ENCODE measurements at regions not wholly inside any gene's neighbourhood (a gene's known extent, or its start where the extent isn't known, plus 50 kb on each side); places are given as distances from the start of the nearest gene placed in this dataset.

- Histone ChIP-seq H3K36me3 (ENCODE audit: insufficient read depth, low read length) (no peaks in the 10 kb centered on the region), H3K9ac (ENCODE audit: low read depth, low read length) (no peak overlapping the region), H3K27ac (ENCODE audit: low read depth, low read length) (no peak overlapping the region), H3K9me3 (ENCODE audit: insufficient read depth, low read depth, low read length) (no peaks in the 10 kb centered on the region), H3K27me3 (ENCODE audit: insufficient read depth, low read length) (no peaks in the 10 kb centered on the region), H3K4me3 (ENCODE audit: low read length) (no peak overlapping the region), H3K4me1 (ENCODE audit: insufficient read depth, low read length) (0 out of 2 replicates have a peak, but pooled peaks cover 4% of the 10 kb centered on the region)
- 85% methylated on average over 4 of the region's 4 CpGs for WGBS
These were observed 104.6 kb upstream of the F3 start for GRCh38 chr1:94646141-94646643.

GRCh38 chr1:94644352-94644751 lies 102.8 kb upstream of the F3 start:
- H3K9ac ChIP-seq (ENCODE audit: low read depth, low read length) = no peak overlapping the region
- WGBS = 96% methylated on average over 5 of the region's 5 CpGs
- no peaks in the 10 kb centered on the region for H3K36me3 ChIP-seq (ENCODE audit: insufficient read depth, low read length)
- H3K4me1 ChIP-seq (ENCODE audit: insufficient read depth, low read length) = 0 out of 2 replicates have a peak, but pooled peaks cover 4% of the 10 kb centered on the region
- no peaks in the 10 kb centered on the region for H3K27me3 ChIP-seq (ENCODE audit: insufficient read depth, low read length)
- H3K9me3 ChIP-seq (ENCODE audit: insufficient read depth, low read depth, low read length) = no peaks in the 10 kb centered on the region
- H3K27ac ChIP-seq (ENCODE audit: low read depth, low read length) = no peak overlapping the region
- no peak overlapping the region for H3K4me3 ChIP-seq (ENCODE audit: low read length)

- Histone ChIP-seq H3K9ac (ENCODE audit: low read depth, low read length) (no peak overlapping the region), H3K36me3 (ENCODE audit: insufficient read depth, low read length) (no peaks in the 10 kb centered on the region), H3K4me3 (ENCODE audit: low read length) (no peak overlapping the region), H3K4me1 (ENCODE audit: insufficient read depth, low read length) (0 out of 2 replicates have a peak, but pooled peaks cover 4% of the 10 kb centered on the region), H3K27ac (ENCODE audit: low read depth, low read length) (no peak overlapping the region), H3K27me3 (ENCODE audit: insufficient read depth, low read length) (no peaks in the 10 kb centered on the region), H3K9me3 (ENCODE audit: insufficient read depth, low read depth, low read length) (no peaks in the 10 kb centered on the region)
- WGBS = 88% methylated on average over 7 of the region's 7 CpGs
These were observed 102.3 kb upstream of the F3 start for GRCh38 chr1:94643819-94644218.

GRCh38 chr1:94642617-94643321 lies 101.2 kb upstream of the F3 start:
- 74% methylated on average over 6 of the region's 6 CpGs for WGBS
- no peak overlapping the region for H3K9ac ChIP-seq (ENCODE audit: low read depth, low read length)

GRCh38 chr1:94641990-94642389 lies 100.4 kb upstream of the F3 start:
- H3K36me3 ChIP-seq (ENCODE audit: insufficient read depth, low read length) = no peaks in the 10 kb centered on the region
- 0 out of 2 replicates have a peak, but pooled peaks cover 2% of the 10 kb centered on the region for H3K4me1 ChIP-seq (ENCODE audit: insufficient read depth, low read length)
- H3K27ac ChIP-seq (ENCODE audit: low read depth, low read length) = no peak overlapping the region
- WGBS = 97% methylated on average over 6 of the region's 6 CpGs
- H3K9me3 ChIP-seq (ENCODE audit: insufficient read depth, low read depth, low read length) = no peaks in the 10 kb centered on the region
- H3K27me3 ChIP-seq (ENCODE audit: insufficient read depth, low read length) = no peaks in the 10 kb centered on the region
- no peak overlapping the region for H3K4me3 ChIP-seq (ENCODE audit: low read length)
- H3K9ac ChIP-seq (ENCODE audit: low read depth, low read length) = no peak overlapping the region

More at GRCh38 chr1:94642617-94643321, 101.2 kb upstream of the F3 start:
- H3K9me3 ChIP-seq (ENCODE audit: insufficient read depth, low read depth, low read length) = no peaks in the 10 kb centered on the region
- no peak overlapping the region for H3K4me3 ChIP-seq (ENCODE audit: low read length)
- H3K27ac ChIP-seq (ENCODE audit: low read depth, low read length) = no peak overlapping the region
- H3K4me1 ChIP-seq (ENCODE audit: insufficient read depth, low read length) = no peaks in the 10 kb centered on the region
- no peaks in the 10 kb centered on the region for H3K27me3 ChIP-seq (ENCODE audit: insufficient read depth, low read length)
- H3K36me3 ChIP-seq (ENCODE audit: insufficient read depth, low read length) = no peaks in the 10 kb centered on the region

GRCh38 chr1:94640125-94640524 lies 98.6 kb upstream of the F3 start:
- H3K9ac ChIP-seq (ENCODE audit: low read depth, low read length) = no peak overlapping the region
- no peaks in the 10 kb centered on the region for H3K36me3 ChIP-seq (ENCODE audit: insufficient read depth, low read length)
- H3K27ac ChIP-seq (ENCODE audit: low read depth, low read length) = no peak overlapping the region
- no peaks in the 10 kb centered on the region for H3K9me3 ChIP-seq (ENCODE audit: insufficient read depth, low read depth, low read length)
- no peak overlapping the region for H3K4me3 ChIP-seq (ENCODE audit: low read length)
- peaks cover 18% of the 10 kb centered on the region for H3K4me1 ChIP-seq (ENCODE audit: insufficient read depth, low read length)
- 91% methylated on average over 1 of the region's 2 CpGs for WGBS
- no peaks in the 10 kb centered on the region for H3K27me3 ChIP-seq (ENCODE audit: insufficient read depth, low read length)

- Histone ChIP-seq H3K9ac (ENCODE audit: low read depth, low read length) (no peak overlapping the region), H3K4me3 (ENCODE audit: low read length) (no peak overlapping the region), H3K27ac (ENCODE audit: low read depth, low read length) (no peak overlapping the region), H3K27me3 (ENCODE audit: insufficient read depth, low read length) (no peaks in the 10 kb centered on the region), H3K4me1 (ENCODE audit: insufficient read depth, low read length) (peaks cover 25% of the 10 kb centered on the region), H3K36me3 (ENCODE audit: insufficient read depth, low read length) (no peaks in the 10 kb centered on the region), H3K9me3 (ENCODE audit: insufficient read depth, low read depth, low read length) (no peaks in the 10 kb centered on the region)
- 85% methylated on average over 3 of the region's 3 CpGs for WGBS
These were observed 95.6 kb upstream of the F3 start for GRCh38 chr1:94637121-94637520.

GRCh38 chr1:94636624-94637023 lies 95.1 kb upstream of the F3 start:
- no peaks in the 10 kb centered on the region for H3K9me3 ChIP-seq (ENCODE audit: insufficient read depth, low read depth, low read length)
- peaks cover 25% of the 10 kb centered on the region for H3K4me1 ChIP-seq (ENCODE audit: insufficient read depth, low read length)
- no peak overlapping the region for H3K4me3 ChIP-seq (ENCODE audit: low read length)
- WGBS = 83% methylated on average over 3 of the region's 3 CpGs
- no peak overlapping the region for H3K27ac ChIP-seq (ENCODE audit: low read depth, low read length)
- H3K9ac ChIP-seq (ENCODE audit: low read depth, low read length) = no peak overlapping the region
- no peaks in the 10 kb centered on the region for H3K36me3 ChIP-seq (ENCODE audit: insufficient read depth, low read length)
- no peaks in the 10 kb centered on the region for H3K27me3 ChIP-seq (ENCODE audit: insufficient read depth, low read length)

- H3K4me1 ChIP-seq (ENCODE audit: insufficient read depth, low read length) = peaks cover 25% of the 10 kb centered on the region
- H3K4me3 ChIP-seq (ENCODE audit: low read length) = no peak overlapping the region
- H3K9me3 ChIP-seq (ENCODE audit: insufficient read depth, low read depth, low read length) = no peaks in the 10 kb centered on the region
- no peaks in the 10 kb centered on the region for H3K36me3 ChIP-seq (ENCODE audit: insufficient read depth, low read length)
- H3K27ac ChIP-seq (ENCODE audit: low read depth, low read length) = no peak overlapping the region
- H3K27me3 ChIP-seq (ENCODE audit: insufficient read depth, low read length) = no peaks in the 10 kb centered on the region
- 83% methylated on average over 2 of the region's 2 CpGs for WGBS
- no peak overlapping the region for H3K9ac ChIP-seq (ENCODE audit: low read depth, low read length)
These were observed 94.5 kb upstream of the F3 start for GRCh38 chr1:94636100-94636499.

GRCh38 chr1:94634977-94635416 lies 93.4 kb upstream of the F3 start:
- 65% methylated on average over 2 of the region's 2 CpGs for WGBS
- H3K27ac ChIP-seq (ENCODE audit: low read depth, low read length) = no peak overlapping the region
- no peaks in the 10 kb centered on the region for H3K9me3 ChIP-seq (ENCODE audit: insufficient read depth, low read depth, low read length)
- peaks cover 25% of the 10 kb centered on the region for H3K4me1 ChIP-seq (ENCODE audit: insufficient read depth, low read length)
- no peak overlapping the region for H3K4me3 ChIP-seq (ENCODE audit: low read length)
- H3K27me3 ChIP-seq (ENCODE audit: insufficient read depth, low read length) = no peaks in the 10 kb centered on the region
- no peak overlapping the region for H3K9ac ChIP-seq (ENCODE audit: low read depth, low read length)
- no peaks in the 10 kb centered on the region for H3K36me3 ChIP-seq (ENCODE audit: insufficient read depth, low read length)

GRCh38 chr1:94633051-94633450 lies 91.5 kb upstream of the F3 start:
- Histone ChIP-seq H3K27me3 (ENCODE audit: insufficient read depth, low read length) (no peaks in the 10 kb centered on the region), H3K4me1 (ENCODE audit: insufficient read depth, low read length) (peaks cover 25% of the 10 kb centered on the region), H3K4me3 (ENCODE audit: low read length) (no peak overlapping the region), H3K27ac (ENCODE audit: low read depth, low read length) (no peak overlapping the region), H3K36me3 (ENCODE audit: insufficient read depth, low read length) (no peaks in the 10 kb centered on the region), H3K9me3 (ENCODE audit: insufficient read depth, low read depth, low read length) (no peaks in the 10 kb centered on the region), H3K9ac (ENCODE audit: low read depth, low read length) (no peak overlapping the region)
- WGBS = 92% methylated on average over 4 of the region's 4 CpGs
